ENCODE measurements at regions not wholly inside any gene's neighbourhood (a gene's known extent, or its start where the extent isn't known, plus 50 kb on each side); places are given as distances from the start of the nearest gene placed in this dataset.

- POLR2A ChIA-PET: interaction anchor here (0.5 to 1.6 kb wide), 8 partner anchors 14 to 437 kb away, joined by 3 to 8 read pairs (median 4); no protein-coding TSS in a partner anchor
- no peak overlapping the region for H3K4me3 ChIP-seq (ENCODE audit: low read depth, low read length, poor library complexity, severe bottlenecking)
Measured at GRCh38 chr12:93136253-93137055, 207.4 kb upstream of the EEA1 start.

GRCh38 chr12:93137656-93138612, 208.8 kb upstream of the EEA1 start:
- Histone ChIP-seq H3K4me1 (ENCODE audit: insufficient read depth, low read length, poor library complexity, severe bottlenecking) (no peaks in the 10 kb centered on the region), H3K4me3 (ENCODE audit: low read depth, low read length, poor library complexity, severe bottlenecking) (no peak overlapping the region), H3K36me3 (ENCODE audit: insufficient read depth, low read length) (no peaks in the 10 kb centered on the region), H3K27ac (ENCODE audit: low read depth, low read length, poor library complexity, severe bottlenecking) (no peak overlapping the region), H3K4me2 (ENCODE audit: low read length) (no peak overlapping the region), H4K20me1 (ENCODE audit: insufficient read depth, low read length) (no peaks in the 10 kb centered on the region), H3K9me3 (ENCODE audit: low read length) (no peaks in the 10 kb centered on the region), H2AFZ (ENCODE audit: low read length) (no peak overlapping the region), H3K9me2 (ENCODE audit: insufficient read depth, low read length) (no peaks in the 10 kb centered on the region), H3K79me2 (ENCODE audit: insufficient read depth, low read depth, low read length) (no peaks in the 10 kb centered on the region)
- no peak for DNase-seq (ENCODE audit: low spot score)
- ChIA-PET POLR2A (interaction anchor here (0.7 to 1.4 kb wide), 7 partner anchors 11 to 38 kb away, joined by 3 read pairs; no protein-coding TSS in a partner anchor), CTCF (ENCODE audit: unreplicated experiment) (interaction anchor here (1.2 kb wide), 1 partner anchor 15 kb away, joined by 3 read pairs; no protein-coding TSS in a partner anchor)
- intact Hi-C loops (cut with micrococcal nuclease; ENCODE audit: unreplicated experiment): no loop called here
- no TSS peak for BruUV-seq (replicated peaks)
- no peak for TF ChIP-seq EZH2phosphoT487 (IDR thresholded peaks at IDR 0.05; ENCODE audit: borderline replicate concordance, low read depth, low read length)
- TF ChIP-seq, protein P1, sequence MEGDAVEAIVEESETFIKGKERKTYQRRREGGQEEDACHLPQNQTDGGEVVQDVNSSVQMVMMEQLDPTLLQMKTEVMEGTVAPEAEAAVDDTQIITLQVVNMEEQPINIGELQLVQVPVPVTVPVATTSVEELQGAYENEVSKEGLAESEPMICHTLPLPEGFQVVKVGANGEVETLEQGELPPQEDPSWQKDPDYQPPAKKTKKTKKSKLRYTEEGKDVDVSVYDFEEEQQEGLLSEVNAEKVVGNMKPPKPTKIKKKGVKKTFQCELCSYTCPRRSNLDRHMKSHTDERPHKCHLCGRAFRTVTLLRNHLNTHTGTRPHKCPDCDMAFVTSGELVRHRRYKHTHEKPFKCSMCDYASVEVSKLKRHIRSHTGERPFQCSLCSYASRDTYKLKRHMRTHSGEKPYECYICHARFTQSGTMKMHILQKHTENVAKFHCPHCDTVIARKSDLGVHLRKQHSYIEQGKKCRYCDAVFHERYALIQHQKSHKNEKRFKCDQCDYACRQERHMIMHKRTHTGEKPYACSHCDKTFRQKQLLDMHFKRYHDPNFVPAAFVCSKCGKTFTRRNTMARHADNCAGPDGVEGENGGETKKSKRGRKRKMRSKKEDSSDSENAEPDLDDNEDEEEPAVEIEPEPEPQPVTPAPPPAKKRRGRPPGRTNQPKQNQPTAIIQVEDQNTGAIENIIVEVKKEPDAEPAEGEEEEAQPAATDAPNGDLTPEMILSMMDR (conservative IDR thresholded peaks at IDR 0.05; ENCODE audit: low read length): no peak

More at GRCh38 chr12:93136253-93137055, 207.4 kb upstream of the EEA1 start:
- Histone ChIP-seq H3K79me2 (ENCODE audit: insufficient read depth, low read depth, low read length) (no peaks in the 10 kb centered on the region), H4K20me1 (ENCODE audit: insufficient read depth, low read length) (no peaks in the 10 kb centered on the region), H3K4me1 (ENCODE audit: insufficient read depth, low read length, poor library complexity, severe bottlenecking) (no peaks in the 10 kb centered on the region), H3K27ac (ENCODE audit: low read depth, low read length, poor library complexity, severe bottlenecking) (no peak overlapping the region), H2AFZ (ENCODE audit: low read length) (no peak overlapping the region; the same call in 1 of the 2 replicates), H3K4me2 (ENCODE audit: low read length) (no peak overlapping the region), H3K36me3 (ENCODE audit: insufficient read depth, low read length) (no peaks in the 10 kb centered on the region), H3K9me3 (ENCODE audit: low read length) (no peaks in the 10 kb centered on the region), H3K9me2 (ENCODE audit: insufficient read depth, low read length) (no peaks in the 10 kb centered on the region)
- CTCF ChIA-PET (ENCODE audit: unreplicated experiment): no interaction called here
- no peak for TF ChIP-seq EZH2phosphoT487 (IDR thresholded peaks at IDR 0.05; ENCODE audit: borderline replicate concordance, low read depth, low read length)
- TF ChIP-seq, protein P1 (conservative IDR thresholded peaks at IDR 0.05; ENCODE audit: low read length): no peak
- DNase-seq (ENCODE audit: low spot score): no peak
- BruUV-seq (replicated peaks): no TSS peak
- intact Hi-C loops (cut with micrococcal nuclease; ENCODE audit: unreplicated experiment): no loop called here

Measured in OCI-LY7 (cell line).